GM23338 (cell line): ENCODE measurements at regions not wholly inside any gene's neighbourhood (a gene's known extent, or its start where the extent isn't known, plus 50 kb on each side); places are given as distances from the start of the nearest gene placed in this dataset.

ENCODE experiments used
- ATAC-seq: fragments of 200-7000 bp; cut with Tn5 transposase; 3 replicates; pipeline ENCODE4 v1.9.1; 2020
- DNase-seq: peaks from one replicate; pipeline ENCODE4 v3.0.0-alpha.2; 2015; ENCODE audit warnings: low spot score
- H2AFZ ChIP-seq: fragments of 200-600 bp; sonication (generic); 2 replicates; pipeline ENCODE4 v1.8.0; 2016; ENCODE audit warnings: antibody characterized with exemption, mild to moderate bottlenecking, moderate library complexity
- H3F3A ChIP-seq: fragments of 200-600 bp; sonication (generic); replicated peaks from 2 replicates; pipeline ENCODE4 v1.8.0; 2017; ENCODE audit warnings: antibody characterized with exemption, mixed run types, low read depth
- H3K27ac ChIP-seq: fragments of 200-600 bp; sonication (generic); 2 replicates; pipeline ENCODE4 v1.6.1; 2016; ENCODE audit warnings: low read depth
- H3K27me3 ChIP-seq: fragments of 200-600 bp; sonication (generic); 2 replicates; pipeline ENCODE4 v1.8.0; 2016; ENCODE audit warnings: mild to moderate bottlenecking, mixed run types, moderate library complexity; ENCODE audit not compliant: insufficient read depth
- H3K36me3 ChIP-seq: fragments of 200-600 bp; sonication (generic); 2 replicates; pipeline ENCODE4 v1.8.0; 2016; ENCODE audit warnings: mild to moderate bottlenecking; ENCODE audit not compliant: insufficient read depth
- H3K4me1 ChIP-seq: fragments of 200-600 bp; sonication (generic); 2 replicates; pipeline ENCODE4 v1.8.0; 2016; ENCODE audit warnings: mild to moderate bottlenecking, moderate library complexity; ENCODE audit not compliant: insufficient read depth
- H3K4me2 ChIP-seq: fragments of 200-600 bp; sonication (generic); 2 replicates; pipeline ENCODE4 v1.7.1; 2017; ENCODE audit warnings: mixed run types
- H3K4me3 ChIP-seq: fragments of 200-600 bp; sonication (generic); 2 replicates; pipeline ENCODE4 v1.6.1; 2016; ENCODE audit warnings: mixed run types
- H3K79me2 ChIP-seq: fragments of 200-600 bp; sonication (generic); replicated peaks from 2 replicates; pipeline ENCODE4 v1.8.0; 2017; ENCODE audit warnings: mild to moderate bottlenecking; ENCODE audit not compliant: insufficient read depth
- H3K9me2 ChIP-seq: fragments of 200-600 bp; sonication (generic); 2 replicates; pipeline ENCODE4 v1.8.0; 2017; ENCODE audit not compliant: insufficient read depth
- H4K20me1 ChIP-seq: fragments of 200-600 bp; sonication (generic); replicated peaks from 2 replicates; pipeline ENCODE4 v1.8.0; 2017; ENCODE audit warnings: mild to moderate bottlenecking; ENCODE audit not compliant: insufficient read depth
- H3K27ac Mint-ChIP-seq: 2 replicates; pipeline ENCODE4 v1.8.0; 2020; ENCODE audit warnings: inconsistent platforms, mild to moderate bottlenecking, moderate library complexity, mixed read lengths
- H3K27me3 Mint-ChIP-seq: 3 replicates; pipeline ENCODE4 v1.8.0; 2022; ENCODE audit warnings: low read depth, mild to moderate bottlenecking, moderate library complexity, mixed read lengths, inconsistent platforms; ENCODE audit not compliant: insufficient read depth, poor library complexity
- H3K36me3 Mint-ChIP-seq: 3 replicates; pipeline ENCODE4 v1.8.0; 2021; ENCODE audit warnings: low read depth, mild to moderate bottlenecking, inconsistent platforms, moderate library complexity, mixed read lengths
- H3K4me1 Mint-ChIP-seq: 3 replicates; pipeline ENCODE4 v1.8.0; 2020; ENCODE audit warnings: mild to moderate bottlenecking, inconsistent platforms, mixed read lengths
- H3K4me3 Mint-ChIP-seq: 3 replicates; pipeline ENCODE4 v1.8.0; 2021; ENCODE audit warnings: moderate library complexity, mild to moderate bottlenecking, inconsistent platforms, mixed read lengths
- H3K9me3 Mint-ChIP-seq: 3 replicates; pipeline ENCODE4 v1.8.0; 2020; ENCODE audit warnings: moderate library complexity, mild to moderate bottlenecking, inconsistent platforms, mixed read lengths
- CREB1 ChIP-seq: fragments of 250-450 bp; sonication (Bioruptor Pico); IDR thresholded peaks from 2 replicates; pipeline ENCODE4 v1.5.0; 2020; ENCODE audit warnings: low read depth, mild to moderate bottlenecking, moderate library complexity
- CTCF ChIP-seq, 2 experiments: fragments of 200-600 bp in 1 of 2; sonication (generic) in 1 of 2; conservative IDR thresholded peaks; 2 replicates each; pipeline versions ENCODE4 v1.5.1 to v1.6.1; 2016 to 2017; ENCODE audit warnings: antibody characterized with exemption in 2 of 2, low read depth in 2 of 2, mild to moderate bottlenecking in 2 of 2, moderate library complexity in 1 of 2
- EZH2 ChIP-seq: fragments of 200-600 bp; sonication (generic); IDR thresholded peaks from one replicate; pipeline ENCODE4 v1.8.0; 2017; ENCODE audit warnings: antibody characterized with exemption, mild to moderate bottlenecking, low read depth; ENCODE audit not compliant: unreplicated experiment
- EZH2phosphoT487 ChIP-seq: fragments of 200-600 bp; sonication (generic); IDR thresholded peaks from one replicate; pipeline ENCODE4 v1.8.1; 2018; ENCODE audit warnings: antibody characterized with exemption; ENCODE audit not compliant: unreplicated experiment
- JUNB ChIP-seq: IDR thresholded peaks from one replicate; pipeline ENCODE4 v1.6.1; 2016; ENCODE audit warnings: antibody characterized with exemption; ENCODE audit not compliant: unreplicated experiment
- NANOG ChIP-seq: IDR thresholded peaks from 2 replicates; pipeline ENCODE4 v1.6.1; 2016; ENCODE audit warnings: antibody characterized with exemption, borderline replicate concordance
- POLR2AphosphoS5 ChIP-seq: IDR thresholded peaks from 2 replicates; pipeline ENCODE4 v1.6.1; 2016; ENCODE audit warnings: antibody characterized with exemption, low read depth
- REST ChIP-seq: IDR thresholded peaks from one replicate; pipeline ENCODE4 v1.6.1; 2018; ENCODE audit warnings: antibody characterized with exemption; ENCODE audit not compliant: unreplicated experiment
- STAT1 ChIP-seq: IDR thresholded peaks from one replicate; pipeline ENCODE4 v1.6.1; 2016; ENCODE audit warnings: antibody characterized with exemption; ENCODE audit not compliant: unreplicated experiment
- ZNF114 ChIP-seq: fragments of 250-450 bp; sonication (Bioruptor Pico); IDR thresholded peaks from 2 replicates; pipeline ENCODE4 v1.5.0; 2020; ENCODE audit warnings: mild to moderate bottlenecking, moderate library complexity
- ZNF331 ChIP-seq: fragments of 250-450 bp; sonication (Bioruptor Pico); IDR thresholded peaks from 2 replicates; pipeline ENCODE4 v1.5.0; 2020; ENCODE audit warnings: low read depth, mild to moderate bottlenecking, moderate library complexity
- ZNF462 ChIP-seq: fragments of 250-450 bp; sonication (Bioruptor Pico); IDR thresholded peaks from 2 replicates; pipeline ENCODE4 v1.5.0; 2020; ENCODE audit warnings: mild to moderate bottlenecking, moderate library complexity
- TF ChIP-seq, protein P1 (sequence below): IDR thresholded peaks from 2 replicates; pipeline ENCODE4 v1.6.1; 2016; ENCODE audit warnings: antibody characterized with exemption

DNA sequence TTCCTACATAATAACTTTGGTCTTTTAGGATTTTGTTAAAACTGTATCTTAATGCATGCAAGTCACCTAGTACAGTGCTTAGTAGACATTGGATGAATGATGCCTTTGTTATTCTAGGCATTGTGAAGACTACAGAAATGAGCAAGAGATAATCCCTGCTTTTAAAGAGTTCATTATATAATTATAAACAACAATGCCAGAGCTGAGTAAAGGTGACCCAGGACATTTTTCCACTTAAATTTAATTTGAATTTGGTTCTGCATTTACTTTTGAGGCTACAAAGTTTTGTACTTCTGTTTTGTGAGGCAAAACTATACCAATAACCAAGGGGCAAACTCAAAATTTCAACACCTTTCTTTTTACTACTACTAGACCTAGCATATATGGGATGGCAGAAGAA is 182.0 kb upstream of the SESN3 start:
- Histone ChIP-seq H3F3A (no peaks in the 10 kb centered on the region), H3K4me1 (no peaks in the 10 kb centered on the region), H3K36me3 (no peaks in the 10 kb centered on the region), H2AFZ (no peak overlapping the region), H4K20me1 (no peaks in the 10 kb centered on the region), H3K79me2 (no peaks in the 10 kb centered on the region), H3K4me2 (no peak overlapping the region), H3K4me3 (no peak overlapping the region), H3K27me3 (no peaks in the 10 kb centered on the region), H3K27ac (no peak overlapping the region), H3K9me2 (0 out of 2 replicates have a peak, but pooled peaks cover 2% of the 10 kb centered on the region)
- ATAC-seq (no peak), DNase-seq (no peak)
- no peaks in the 10 kb centered on the region for H3K36me3 Mint-ChIP-seq
- H3K4me1 Mint-ChIP-seq = peaks cover 9% of the 10 kb centered on the region; the same call in 2 of the 3 replicates
- no peaks in the 10 kb centered on the region for H3K9me3 Mint-ChIP-seq
- TF ChIP-seq NANOG (no peak), ZNF462 (CRISPR knock-in tag) (no peak), STAT1 (no peak), JUNB (no peak), ZNF114 (CRISPR knock-in tag) (no peak), ZNF331 (CRISPR knock-in tag) (no peak), POLR2AphosphoS5 (no peak), CREB1 (no peak), EZH2phosphoT487 (no peak), CTCF (conservative IDR thresholded peaks at IDR 0.05; ENCODE audit: low read depth in 2 of 2) (no peak), EZH2 (no peak), REST (no peak)
- TF ChIP-seq, protein P1, sequence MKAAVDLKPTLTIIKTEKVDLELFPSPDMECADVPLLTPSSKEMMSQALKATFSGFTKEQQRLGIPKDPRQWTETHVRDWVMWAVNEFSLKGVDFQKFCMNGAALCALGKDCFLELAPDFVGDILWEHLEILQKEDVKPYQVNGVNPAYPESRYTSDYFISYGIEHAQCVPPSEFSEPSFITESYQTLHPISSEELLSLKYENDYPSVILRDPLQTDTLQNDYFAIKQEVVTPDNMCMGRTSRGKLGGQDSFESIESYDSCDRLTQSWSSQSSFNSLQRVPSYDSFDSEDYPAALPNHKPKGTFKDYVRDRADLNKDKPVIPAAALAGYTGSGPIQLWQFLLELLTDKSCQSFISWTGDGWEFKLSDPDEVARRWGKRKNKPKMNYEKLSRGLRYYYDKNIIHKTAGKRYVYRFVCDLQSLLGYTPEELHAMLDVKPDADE = no peak
- H3K4me3 Mint-ChIP-seq = no peak overlapping the region
- H3K27ac Mint-ChIP-seq = no peak overlapping the region
- no peaks in the 10 kb centered on the region for H3K27me3 Mint-ChIP-seq
